GM12878 (cell line): ENCODE measurements at regions not wholly inside any gene's neighbourhood (a gene's known extent, or its start where the extent isn't known, plus 50 kb on each side); places are given as distances from the start of the nearest gene placed in this dataset.

Source experiments
- ATAC-seq: fragments of 200-7000 bp; cut with Tn5 transposase; 3 replicates; pipeline ENCODE4 v1.9.1; 2020; ENCODE audit warnings: mild to moderate bottlenecking, moderate library complexity
- BruUV-seq: library from RNA; stranded (reverse); fragments of 400-500 nt; replicated peaks from 2 replicates; lab custom pipeline; 2021; lab: Mats Ljungman, UMichigan
- CTCF ChIA-PET: fragments of 300-600 bp; sonication (Branson Sonifier 250); formaldehyde crosslinking; extraction: SDS; loops from one replicate; lab custom pipeline; 2021; ENCODE audit warnings: inconsistent platforms; lab: Yijun Ruan, JAX
- POLR2A ChIA-PET: fragments of 350-600 bp; formaldehyde crosslinking; extraction: SDS; loops from one replicate; lab custom pipeline; 2021; ENCODE audit warnings: inconsistent platforms; lab: Charles Lee
- RAD21 ChIA-PET: fragments of 300-600 bp; sonication (Branson Sonifier 250); formaldehyde crosslinking; loops from one replicate; lab custom pipeline; 2023; ENCODE audit warnings: antibody characterized with exemption; ENCODE audit not compliant: unreplicated experiment; lab: Charles Lee
- SMC1A ChIA-PET: fragments of 300-600 bp; sonication (Branson Sonifier 250); formaldehyde crosslinking; loops from one replicate; lab custom pipeline; 2023; ENCODE audit not compliant: unreplicated experiment, uncharacterized antibody; lab: Charles Lee
- DNase-seq: peaks from one replicate; pipeline ENCODE4 v3.0.0-alpha.2; 2011; ENCODE audit warnings: low read depth, low spot score
- FAIRE-seq: peaks from 3 replicates; lab custom pipeline; 2011; peaks lifted over from hg19 to GRCh38; lab: Jason Lieb, UNC
- H2AFZ ChIP-seq: 2 replicates; pipeline ENCODE4 v1.6.0; 2011; ENCODE audit warnings: low read depth, low read length, control low read depth; ENCODE audit not compliant: control insufficient read depth
- H3K27ac ChIP-seq: 2 replicates; pipeline ENCODE4 v1.5.1; 2011; ENCODE audit warnings: control low read depth; ENCODE audit not compliant: control insufficient read depth, insufficient read depth
- H3K27me3 ChIP-seq, 2 experiments: replicated peaks in 1 of 2; 2 replicates each; pipeline versions ENCODE4 v1.6.0 to v1.6.1; 2011; ENCODE audit warnings: low read length in 1 of 2; ENCODE audit not compliant: control insufficient read depth in 2 of 2, insufficient read depth in 2 of 2
- H3K36me3 ChIP-seq, 2 experiments: 2 replicates each; pipeline ENCODE4 v1.5.1; 2011; ENCODE audit warnings: low read length in 1 of 2; ENCODE audit not compliant: control insufficient read depth in 2 of 2, insufficient read depth in 2 of 2
- H3K4me1 ChIP-seq: 2 replicates; pipeline ENCODE4 v1.6.1; 2011; ENCODE audit warnings: mild to moderate bottlenecking, low read length, moderate library complexity, mixed read lengths; ENCODE audit not compliant: control insufficient read depth, insufficient read depth
- H3K4me2 ChIP-seq: 2 replicates; pipeline ENCODE4 v1.6.0; 2011; ENCODE audit warnings: control low read depth; ENCODE audit not compliant: control insufficient read depth, insufficient read depth
- H3K4me3 ChIP-seq: fragments of 200-600 bp; sonication (generic); 2 replicates; pipeline ENCODE4 v1.5.1; 2016
- H3K79me2 ChIP-seq: 2 replicates; pipeline ENCODE4 v1.6.0; 2011; ENCODE audit warnings: low read length; ENCODE audit not compliant: control insufficient read depth, insufficient read depth
- H3K9ac ChIP-seq: 2 replicates; pipeline ENCODE4 v1.8.0; 2011; ENCODE audit warnings: low read length, control low read depth, mixed read lengths; ENCODE audit not compliant: control insufficient read depth, insufficient read depth
- H3K9me3 ChIP-seq: replicated peaks from 3 replicates; pipeline ENCODE4 v1.5.1; 2011; ENCODE audit warnings: mild to moderate bottlenecking, low read length; ENCODE audit not compliant: control insufficient read depth, insufficient read depth
- H4K20me1 ChIP-seq: 2 replicates; pipeline ENCODE4 v1.6.0; 2011; ENCODE audit not compliant: control insufficient read depth, insufficient read depth
- BCL11A ChIP-seq: IDR thresholded peaks from 2 replicates; pipeline ENCODE4 v1.6.1; 2011; ENCODE audit warnings: low read depth, low read length
- BCLAF1 ChIP-seq: fragments of 450-650 bp; IDR thresholded peaks from 2 replicates; pipeline ENCODE4 v1.6.1; 2017; ENCODE audit warnings: antibody characterized with exemption, mild to moderate bottlenecking, moderate library complexity
- EP300 ChIP-seq, 2 experiments: fragments of 150-350 bp in 1 of 2; IDR thresholded peaks; 2 replicates each; pipeline ENCODE4 v1.6.1; 2011 to 2012; ENCODE audit warnings: low read depth in 2 of 2, low read length in 2 of 2, borderline replicate concordance in 1 of 2, improper control_type of control experiment in 1 of 2, inconsistent platforms in 1 of 2; ENCODE audit not compliant: control insufficient read depth in 1 of 2
- HSF1 ChIP-seq: fragments of 150-350 bp; IDR thresholded peaks from 2 replicates; pipeline ENCODE4 v1.6.1; 2014; ENCODE audit warnings: mild to moderate bottlenecking, low read depth, low read length
- IKZF2 ChIP-seq, 2 experiments: fragments of 450-650 bp; IDR thresholded peaks; 2 replicates each; pipeline ENCODE4 v1.6.1; 2017; ENCODE audit warnings: mild to moderate bottlenecking in 2 of 2, moderate library complexity in 2 of 2
- JUND ChIP-seq: IDR thresholded peaks from 2 replicates; pipeline ENCODE4 v1.6.1; 2012; ENCODE audit warnings: low read depth, mild to moderate bottlenecking, low read length, improper control_type of control experiment, moderate library complexity
- KLF5 ChIP-seq: fragments of 450-650 bp; IDR thresholded peaks from 2 replicates; pipeline ENCODE4 v1.6.1; 2014; ENCODE audit warnings: mild to moderate bottlenecking; ENCODE audit not compliant: partially characterized antibody
- NFIC ChIP-seq: IDR thresholded peaks from 2 replicates; pipeline ENCODE4 v1.6.1; 2012; ENCODE audit warnings: low read depth, mild to moderate bottlenecking, inconsistent platforms, low read length, moderate library complexity
- NR2C1 ChIP-seq: fragments of 450-650 bp; IDR thresholded peaks from 2 replicates; pipeline ENCODE4 v1.6.1; 2017; ENCODE audit warnings: antibody characterized with exemption, mild to moderate bottlenecking, moderate library complexity
- RAD51 ChIP-seq: fragments of 450-650 bp; IDR thresholded peaks from 2 replicates; pipeline ENCODE4 v1.6.1; 2016; ENCODE audit warnings: moderate library complexity, mild to moderate bottlenecking, inconsistent platforms
- SIN3A ChIP-seq: IDR thresholded peaks from 2 replicates; pipeline ENCODE4 v1.6.1; 2012; ENCODE audit warnings: low read depth, low read length, improper control_type of control experiment
- USF2 ChIP-seq: IDR thresholded peaks from 2 replicates; pipeline ENCODE4 v1.6.1; 2011; ENCODE audit warnings: low read depth, low read length, improper control_type of control experiment, borderline replicate concordance
- YY1 ChIP-seq: IDR thresholded peaks from 2 replicates; pipeline ENCODE4 v1.6.1; 2011; ENCODE audit warnings: low read depth, mild to moderate bottlenecking, low read length
- ZNF622 ChIP-seq: fragments of 450-650 bp; IDR thresholded peaks from 2 replicates; pipeline ENCODE4 v1.6.1; 2017; ENCODE audit warnings: mild to moderate bottlenecking, inconsistent platforms
- WGBS: methylation state at CpG from one replicate; pipeline ENCODE4 v1.1.6; 2016; ENCODE audit warnings: low lambda C conversion rate; ENCODE audit not compliant: insufficient replicate concordance, insufficient coverage; ENCODE audit errors: missing lambda C conversion rate; 5-methylcytosine and 5-hydroxymethylcytosine counted together
- in situ Hi-C: fragments of 300-500 bp; cut with MboI; formaldehyde crosslinking; loops from 9 replicates; pipeline ENCODE4 v1.14.3; 2018; ENCODE audit warnings: mixed read lengths
- intact Hi-C: fragments of 100-400 bp; cut with micrococcal nuclease; formaldehyde crosslinking; loops from one replicate; pipeline ENCODE4 v1.14.2; 2022; ENCODE audit not compliant: unreplicated experiment

- in situ Hi-C loops (no loop called here), intact Hi-C loops (no loop called here)
- FAIRE-seq (no peak), DNase-seq (no peak), ATAC-seq (no peak)
- Histone ChIP-seq H3K27ac (no peak overlapping the region), H3K9me3 (no peaks in the 10 kb centered on the region), H3K36me3 (no peaks in the 10 kb centered on the region), H3K4me1 (no peaks in the 10 kb centered on the region), H2AFZ (no peak overlapping the region), H4K20me1 (no peaks in the 10 kb centered on the region), H3K4me3 (no peak overlapping the region), H3K79me2 (no peaks in the 10 kb centered on the region), H3K4me2 (no peak overlapping the region), H3K9ac (no peak overlapping the region), H3K27me3 (0 out of 4 replicates have a peak, but pooled peaks cover 0 to under 1% of the 10 kb centered on the region in 2 experiments)
- BruUV-seq, result no TSS peak
- 15% methylated on average over 6 of the region's 6 CpGs for WGBS
- RAD21 ChIA-PET, result no interaction called here
- SMC1A ChIA-PET, result interaction anchor here (1.8 kb wide), 1 partner anchor 292 kb away, joined by 4 read pairs; no protein-coding TSS in a partner anchor
- POLR2A ChIA-PET, result no interaction called here
- CTCF ChIA-PET, result no interaction called here
- TF ChIP-seq IKZF2 (IDR thresholded peaks at IDR 0.05) (no peak), SIN3A (no peak)
Measured at GRCh38 chr17:73722165-73722564, 77.9 kb upstream of the SDK2 start.

- Histone ChIP-seq H3K27ac (no peak overlapping the region), H3K79me2 (no peaks in the 10 kb centered on the region), H2AFZ (no peak overlapping the region), H3K36me3 (no peaks in the 10 kb centered on the region), H3K9ac (no peak overlapping the region), H3K27me3 (0 out of 4 replicates have a peak, but pooled peaks cover 0 to 1% of the 10 kb centered on the region in 2 experiments), H3K4me3 (no peak overlapping the region), H3K4me2 (no peak overlapping the region), H4K20me1 (no peaks in the 10 kb centered on the region), H3K4me1 (no peaks in the 10 kb centered on the region), H3K9me3 (no peaks in the 10 kb centered on the region)
- ChIA-PET CTCF (no interaction called here), SMC1A (no interaction called here), POLR2A (no interaction called here), RAD21 (no interaction called here)
- FAIRE-seq (no peak), DNase-seq (no peak), ATAC-seq (no peak)
- BruUV-seq, result no TSS peak
- in situ Hi-C loops, result no loop called here
- 0% methylated on average over 4 of the region's 4 CpGs for WGBS
- intact Hi-C loops, result no loop called here
- no peak for TF ChIP-seq BCLAF1
- TF ChIP-seq NFIC, result no peak
- TF ChIP-seq USF2, result no peak
- no peak for TF ChIP-seq ZNF622
- no peak for TF ChIP-seq NR2C1
- TF ChIP-seq HSF1, result no peak
- TF ChIP-seq EP300 (IDR thresholded peaks at IDR 0.05; ENCODE audit: borderline replicate concordance in 1 of 2, control insufficient read depth in 1 of 2, low read depth in 2 of 2, low read length in 2 of 2), result no peak
- no peak for TF ChIP-seq KLF5
- no peak for TF ChIP-seq BCL11A
- TF ChIP-seq YY1, result no peak
- no peak for TF ChIP-seq JUND
- TF ChIP-seq RAD51, result no peak
Measured at GRCh38 chr17:73723317-73723716, 79.1 kb upstream of the SDK2 start.
